H1 (cell line): ENCODE measurements at regions not wholly inside any gene's neighbourhood (a gene's known extent, or its start where the extent isn't known, plus 50 kb on each side); places are given as distances from the start of the nearest gene placed in this dataset.
"Not testable (repeated sequence)": the region's sequence is repeated elsewhere in the genome, so short reads cannot be mapped to it uniquely, and the experiment has no call there.

Experiments
- CTCF ChIA-PET: fragments of 300-600 bp; sonication (Branson Sonifier 250); formaldehyde crosslinking; loops from one replicate; lab custom pipeline; 2021; ENCODE audit not compliant: partially characterized antibody; lab: Charles Lee
- POLR2A ChIA-PET: fragments of 300-600 bp; sonication (Branson Sonifier 250); formaldehyde crosslinking; loops from one replicate; lab custom pipeline; 2021; ENCODE audit warnings: inconsistent platforms; ENCODE audit not compliant: partially characterized antibody; lab: Charles Lee
- DNase-seq, 2 experiments: peaks; one replicate each; pipeline versions ENCODE4 v3.0.0 to v3.0.0-alpha.2; 2010 to 2022; ENCODE audit warnings: low spot score in 2 of 2, low read depth in 1 of 2, mixed read lengths in 1 of 2
- FAIRE-seq: peaks from 2 replicates; lab custom pipeline; 2011; peaks lifted over from hg19 to GRCh38; lab: Jason Lieb, UNC
- H2AFZ ChIP-seq: 2 replicates; pipeline ENCODE4 v1.8.1; 2012; ENCODE audit warnings: low read length, inconsistent platforms
- H2AK5ac ChIP-seq: 2 replicates; pipeline ENCODE4 v1.6.1; 2013; ENCODE audit warnings: low read depth, low read length
- H2BK120ac ChIP-seq: replicated peaks from 2 replicates; pipeline ENCODE3; 2013; ENCODE audit warnings: low read depth, low read length, inconsistent platforms
- H2BK12ac ChIP-seq: 2 replicates; pipeline ENCODE4 v1.6.1; 2013; ENCODE audit warnings: low read depth, low read length
- H2BK15ac ChIP-seq: 2 replicates; pipeline ENCODE4 v1.6.1; 2013; ENCODE audit warnings: low read length
- H2BK20ac ChIP-seq: 2 replicates; pipeline ENCODE4 v1.6.1; 2013; ENCODE audit warnings: low read length
- H2BK5ac ChIP-seq: 2 replicates; pipeline ENCODE4 v1.6.1; 2013; ENCODE audit warnings: low read depth, low read length
- H3K14ac ChIP-seq: 2 replicates; pipeline ENCODE4 v1.6.1; 2013; ENCODE audit warnings: inconsistent platforms; ENCODE audit not compliant: insufficient read length
- H3K18ac ChIP-seq: 2 replicates; pipeline ENCODE4 v1.6.1; 2013; ENCODE audit warnings: low read length; ENCODE audit errors: extremely low read depth
- H3K23ac ChIP-seq: 2 replicates; pipeline ENCODE4 v1.6.1; 2013; ENCODE audit warnings: inconsistent platforms; ENCODE audit not compliant: insufficient read length
- H3K23me2 ChIP-seq: 2 replicates; pipeline ENCODE4 v1.6.1; 2013; ENCODE audit warnings: low read depth, low read length
- H3K27ac ChIP-seq: 2 replicates; pipeline ENCODE4 v1.6.1; 2011; ENCODE audit warnings: low read depth, low read length, inconsistent platforms
- H3K27me3 ChIP-seq, 4 experiments: replicated peaks in 1 of 4; 1 replicate in 1 of 4; 2 replicates in 3 of 4; pipeline versions ENCODE4 v1.6.1 to v1.8.1; 2011 to 2013; ENCODE audit warnings: low read length in 3 of 4, mild to moderate bottlenecking in 3 of 4, inconsistent platforms in 2 of 4, mixed read lengths in 2 of 4, moderate library complexity in 1 of 4; ENCODE audit not compliant: control insufficient read depth in 3 of 4, insufficient read depth in 3 of 4; ENCODE audit errors: extremely low read depth in 1 of 4
- H3K36me3 ChIP-seq, 4 experiments: 2 replicates each; pipeline versions ENCODE4 v1.6.1 to v1.8.1; 2011 to 2013; ENCODE audit warnings: mild to moderate bottlenecking in 4 of 4, low read length in 3 of 4, moderate library complexity in 2 of 4, control low read depth in 1 of 4, inconsistent platforms in 1 of 4; ENCODE audit not compliant: insufficient read depth in 4 of 4, control insufficient read depth in 2 of 4
- H3K4ac ChIP-seq: replicated peaks from 2 replicates; pipeline ENCODE3; 2013; ENCODE audit warnings: low read length, low read depth, mixed read lengths, inconsistent platforms; ENCODE audit not compliant: insufficient read length
- H3K4me1 ChIP-seq, 4 experiments: replicated peaks in 1 of 4; 1 replicate in 1 of 4; 2 replicates in 3 of 4; pipeline versions ENCODE4 v1.6.1 to v1.8.1; 2011 to 2013; ENCODE audit warnings: low read length in 3 of 4, inconsistent platforms in 2 of 4, mixed read lengths in 1 of 4; ENCODE audit not compliant: insufficient read depth in 4 of 4, control insufficient read depth in 3 of 4
- H3K4me2 ChIP-seq, 2 experiments: 2 replicates each; pipeline versions ENCODE4 v1.6.1 to v1.8.1; 2011 to 2013; ENCODE audit warnings: low read depth in 2 of 2, low read length in 2 of 2, control low read depth in 1 of 2, inconsistent platforms in 1 of 2, mild to moderate bottlenecking in 1 of 2; ENCODE audit not compliant: insufficient read depth in 1 of 2
- H3K4me3 ChIP-seq, 4 experiments: fragments of 200-600, 300-600 bp in 1 of 4; sonication (generic), shearing (Covaris generic), sonication (Bioruptor Twin) in 1 of 4; 2 replicates each; pipeline versions ENCODE4 v1.5.1 to v1.8.1; 2011 to 2016; ENCODE audit warnings: low read length in 4 of 4, low read depth in 3 of 4, control low read depth in 2 of 4, inconsistent platforms in 2 of 4, mild to moderate bottlenecking in 2 of 4, mixed read lengths in 1 of 4, moderate library complexity in 1 of 4; ENCODE audit not compliant: insufficient read depth in 2 of 4; ENCODE audit errors: extremely low read depth in 1 of 4
- H3K56ac ChIP-seq: replicated peaks from 2 replicates; pipeline ENCODE3; 2013; ENCODE audit warnings: low read depth, mild to moderate bottlenecking, mixed read lengths, low read length, inconsistent platforms; ENCODE audit not compliant: insufficient read length
- H3K79me1 ChIP-seq: 2 replicates; pipeline ENCODE4 v1.6.1; 2013; ENCODE audit warnings: low read depth, low read length, control low read depth
- H3K79me2 ChIP-seq, 2 experiments: 2 replicates each; pipeline versions ENCODE4 v1.6.1 to v1.8.1; 2012 to 2013; ENCODE audit warnings: low read length in 2 of 2, mild to moderate bottlenecking in 2 of 2, inconsistent platforms in 1 of 2; ENCODE audit not compliant: insufficient read depth in 2 of 2, control insufficient read depth in 1 of 2
- H3K9ac ChIP-seq, 4 experiments: replicated peaks in 1 of 4; 1 replicate in 1 of 4; 2 replicates in 3 of 4; pipeline versions ENCODE4 v1.6.1 to v1.8.1; 2011 to 2013; ENCODE audit warnings: low read depth in 3 of 4, low read length in 3 of 4, control low read depth in 2 of 4, mild to moderate bottlenecking in 2 of 4, moderate library complexity in 2 of 4, inconsistent platforms in 1 of 4; ENCODE audit errors: extremely low read depth in 1 of 4
- H3K9me3 ChIP-seq, 2 experiments: 2 replicates each; pipeline versions ENCODE4 v1.6.1 to v1.8.1; 2012 to 2013; ENCODE audit warnings: mild to moderate bottlenecking in 2 of 2, moderate library complexity in 2 of 2, control low read depth in 1 of 2, inconsistent platforms in 1 of 2, low read depth in 1 of 2, low read length in 1 of 2, mixed read lengths in 1 of 2; ENCODE audit not compliant: insufficient read depth in 2 of 2
- H4K20me1 ChIP-seq, 2 experiments: replicated peaks in 1 of 2; 2 replicates each; pipeline versions ENCODE3 to v1.8.1; 2011 to 2013; ENCODE audit warnings: inconsistent platforms in 2 of 2, low read length in 2 of 2, mild to moderate bottlenecking in 1 of 2; ENCODE audit not compliant: insufficient read depth in 2 of 2, control insufficient read depth in 1 of 2
- H4K5ac ChIP-seq: 2 replicates; pipeline ENCODE4 v1.6.1; 2013; ENCODE audit warnings: low read length, low read depth, mixed read lengths, inconsistent platforms; ENCODE audit not compliant: insufficient read length
- H4K8ac ChIP-seq: 2 replicates; pipeline ENCODE4 v1.8.0; 2013; ENCODE audit warnings: mild to moderate bottlenecking, moderate library complexity, low read length, inconsistent platforms; ENCODE audit not compliant: insufficient read depth; ENCODE audit errors: extremely low read depth
- H4K91ac ChIP-seq: replicated peaks from 2 replicates; pipeline ENCODE3; 2013; ENCODE audit warnings: low read length, mixed read lengths, inconsistent platforms; ENCODE audit not compliant: insufficient read length
- WGBS, 2 experiments: shearing (Covaris generic) in 1 of 2; methylation state at CpG; one replicate each; pipeline versions ENCODE4 v1.1.6 to v1.1.7; 2013 to 2015; ENCODE audit warnings: low lambda C conversion rate in 2 of 2, mixed read lengths in 2 of 2, inconsistent platforms in 1 of 2, low coverage in 1 of 2, missing lambda C conversion rate in 1 of 2; ENCODE audit not compliant: insufficient replicate concordance in 2 of 2, insufficient coverage in 1 of 2, insufficient read length in 1 of 2; ENCODE audit errors: extremely low coverage in 1 of 2, missing lambda C conversion rate in 1 of 2; 5-methylcytosine and 5-hydroxymethylcytosine counted together

DNA sequence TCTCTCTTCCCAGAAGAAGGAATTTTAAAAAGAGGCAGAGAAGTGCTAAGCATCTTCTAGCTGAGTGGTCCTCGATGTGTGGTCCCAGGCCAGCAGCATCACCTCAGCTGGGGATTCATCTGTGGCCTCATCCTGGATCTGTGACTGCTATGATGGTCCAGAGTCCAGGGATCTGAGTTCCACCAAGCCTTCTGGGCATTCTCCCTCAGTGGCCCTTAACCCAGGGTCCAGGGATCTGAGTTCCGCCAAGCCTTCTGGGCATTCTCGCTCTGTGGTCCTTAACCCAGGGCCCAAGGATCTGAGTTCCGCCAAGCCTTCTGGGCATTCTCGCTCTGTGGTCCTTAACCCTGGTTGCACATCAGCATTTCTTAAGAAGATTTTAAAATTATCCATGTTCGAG lies 731.0 kb upstream of the TPTE start:
- FAIRE-seq, H4K5ac ChIP-seq, H2BK5ac ChIP-seq, H3K23ac ChIP-seq, H3K4ac ChIP-seq, H4K8ac ChIP-seq, H3K27ac ChIP-seq, CTCF ChIA-PET, H4K20me1 ChIP-seq, H2BK120ac ChIP-seq, POLR2A ChIA-PET, H2BK15ac ChIP-seq, H3K4me3 ChIP-seq, H3K4me2 ChIP-seq, H3K79me1 ChIP-seq, H3K14ac ChIP-seq, DNase-seq, H3K36me3 ChIP-seq, H2BK12ac ChIP-seq, H3K9ac ChIP-seq, H3K27me3 ChIP-seq, H2AK5ac ChIP-seq, H3K56ac ChIP-seq, H2BK20ac ChIP-seq, H3K4me1 ChIP-seq, H2AFZ ChIP-seq, H4K91ac ChIP-seq, H3K18ac ChIP-seq, H3K23me2 ChIP-seq, H3K79me2 ChIP-seq: not testable (repeated sequence)
- peaks cover 57 to 77% of the 10 kb centered on the region in 2 experiments for H3K9me3 ChIP-seq
- WGBS, 2 experiments, result 69% methylated on average over 6 of the region's 6 CpGs; no CpG with 5 or more reads in 1 of the 2 experiments

DNA sequence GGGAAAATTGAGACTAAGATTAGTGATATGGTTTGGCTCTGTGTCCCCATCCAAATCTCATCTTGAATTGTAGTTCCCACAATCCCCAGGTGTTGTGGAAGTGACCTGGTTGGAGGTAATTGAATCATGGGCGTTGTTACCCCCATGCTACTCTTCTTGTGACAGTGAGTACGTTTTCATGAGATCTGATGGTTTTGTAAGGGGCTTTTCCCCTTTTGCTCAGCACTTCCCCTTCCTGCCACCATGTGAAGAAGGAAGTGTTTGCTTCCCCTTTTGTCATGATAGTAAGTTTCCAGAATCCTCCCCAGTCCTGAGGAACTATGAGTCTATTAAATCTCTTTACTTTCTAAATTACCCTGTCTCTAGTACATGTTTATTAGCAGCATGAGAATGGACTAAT lies 729.9 kb upstream of the TPTE start:
- H3K27ac ChIP-seq, H3K18ac ChIP-seq, H4K91ac ChIP-seq, DNase-seq, H4K20me1 ChIP-seq, H2BK15ac ChIP-seq, H3K79me2 ChIP-seq, H3K23ac ChIP-seq, H4K5ac ChIP-seq, H3K4me3 ChIP-seq, H3K4ac ChIP-seq, H2BK5ac ChIP-seq, H3K14ac ChIP-seq, H3K23me2 ChIP-seq, FAIRE-seq, H3K36me3 ChIP-seq, POLR2A ChIA-PET, H3K79me1 ChIP-seq, H3K9ac ChIP-seq, H2AK5ac ChIP-seq, CTCF ChIA-PET, H3K4me1 ChIP-seq, H3K56ac ChIP-seq, H3K27me3 ChIP-seq, H2BK20ac ChIP-seq, H2BK12ac ChIP-seq, H3K4me2 ChIP-seq, H4K8ac ChIP-seq, H2AFZ ChIP-seq, H2BK120ac ChIP-seq: not testable (repeated sequence)
- H3K9me3 ChIP-seq, result peaks cover 57 to 74% of the 10 kb centered on the region in 2 experiments
- WGBS, 2 experiments, result 76% methylated on average over 2 of the region's 2 CpGs; no CpG with 5 or more reads in 1 of the 2 experiments
